ENCODE measurements at regions not wholly inside any gene's neighbourhood (a gene's known extent, or its start where the extent isn't known, plus 50 kb on each side); places are given as distances from the start of the nearest gene placed in this dataset.

GRCh38 chr7:67976490-67976889, 979.9 kb downstream of the TYW1 start:
- TF ChIP-seq POLR2AphosphoS5 (IDR thresholded peaks at IDR 0.05), result no peak
- no peak for TF ChIP-seq CTCF (IDR thresholded peaks at IDR 0.05)
